ENCODE measurements at regions not wholly inside any gene's neighbourhood (a gene's known extent, or its start where the extent isn't known, plus 50 kb on each side); places are given as distances from the start of the nearest gene placed in this dataset.

DNA sequence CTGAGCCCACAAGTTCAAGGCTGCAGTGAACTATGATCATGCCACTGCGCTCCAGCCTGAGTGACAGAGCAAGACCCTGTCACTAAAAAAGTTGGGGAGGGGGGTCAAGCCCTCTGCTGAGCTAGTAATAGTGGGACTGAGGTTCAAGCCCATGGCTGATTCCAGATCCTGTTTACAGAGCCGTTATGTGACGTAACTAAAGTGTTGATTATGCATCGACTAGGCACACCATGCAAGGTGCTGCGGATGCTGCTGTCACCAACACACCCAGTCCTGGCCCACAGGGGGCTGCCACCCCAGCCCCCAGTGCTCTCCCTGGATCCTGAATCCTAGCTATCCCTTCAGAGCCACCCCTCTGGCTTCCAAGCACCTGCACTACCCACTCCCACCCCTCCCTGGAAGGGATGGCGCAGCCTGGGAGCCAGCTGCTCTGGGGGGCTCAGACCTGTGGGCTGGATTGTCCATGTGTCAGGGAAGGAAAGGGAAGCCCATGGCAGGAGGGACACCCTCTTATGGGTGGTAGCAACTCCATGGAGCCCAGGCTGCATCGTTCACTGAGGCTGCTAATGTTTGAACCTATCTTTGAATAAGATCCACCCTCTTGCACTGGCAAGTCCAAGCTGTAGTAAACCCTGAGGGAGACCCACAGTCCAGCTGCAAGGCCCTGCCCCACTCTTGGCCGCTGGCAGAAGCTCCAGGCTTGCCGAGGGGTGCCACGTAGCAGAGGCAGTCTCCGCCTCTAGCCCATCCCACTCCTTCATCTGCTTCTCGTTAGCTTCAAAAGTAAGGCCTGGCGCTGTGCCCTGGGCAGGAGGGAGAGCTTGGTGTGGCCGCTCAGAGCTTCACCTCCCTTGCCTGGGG is 95.0 kb downstream of the SNX5 start (continued):
- TF ChIP-seq, protein P1, sequence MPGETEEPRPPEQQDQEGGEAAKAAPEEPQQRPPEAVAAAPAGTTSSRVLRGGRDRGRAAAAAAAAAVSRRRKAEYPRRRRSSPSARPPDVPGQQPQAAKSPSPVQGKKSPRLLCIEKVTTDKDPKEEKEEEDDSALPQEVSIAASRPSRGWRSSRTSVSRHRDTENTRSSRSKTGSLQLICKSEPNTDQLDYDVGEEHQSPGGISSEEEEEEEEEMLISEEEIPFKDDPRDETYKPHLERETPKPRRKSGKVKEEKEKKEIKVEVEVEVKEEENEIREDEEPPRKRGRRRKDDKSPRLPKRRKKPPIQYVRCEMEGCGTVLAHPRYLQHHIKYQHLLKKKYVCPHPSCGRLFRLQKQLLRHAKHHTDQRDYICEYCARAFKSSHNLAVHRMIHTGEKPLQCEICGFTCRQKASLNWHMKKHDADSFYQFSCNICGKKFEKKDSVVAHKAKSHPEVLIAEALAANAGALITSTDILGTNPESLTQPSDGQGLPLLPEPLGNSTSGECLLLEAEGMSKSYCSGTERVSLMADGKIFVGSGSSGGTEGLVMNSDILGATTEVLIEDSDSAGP (CRISPR knock-in tag; IDR thresholded peaks at IDR 0.05; ENCODE audit: borderline replicate concordance), result peak; percentile 54; the same call in 1 of the 2 replicates
- TF ChIP-seq EEA1 (CRISPR knock-in tag; IDR thresholded peaks at IDR 0.05; ENCODE audit: borderline replicate concordance) (peak; percentile 31; the same call in 1 of the 2 replicates), SPEN (CRISPR knock-in tag; IDR thresholded peaks at IDR 0.05; ENCODE audit: low read depth) (peak; percentile 9; the same call in 1 of the 2 replicates), RARA (CRISPR knock-in tag; IDR thresholded peaks at IDR 0.05) (peak; percentile 62), PHB2 (IDR thresholded peaks at IDR 0.05; ENCODE audit: partially characterized antibody) (no peak), KAT8 (CRISPR knock-in tag; IDR thresholded peaks at IDR 0.05) (0 out of 2 replicates have a peak, but pooled peaks have one; percentile 9), ZNF605 (CRISPR knock-in tag; IDR thresholded peaks at IDR 0.05) (peak; percentile 55; the same call in 1 of the 2 replicates), ZNF557 (CRISPR knock-in tag; IDR thresholded peaks at IDR 0.05) (no peak), SAFB2 (CRISPR knock-in tag; IDR thresholded peaks at IDR 0.05; ENCODE audit: borderline replicate concordance, low read depth) (no peak; the same call in 1 of the 2 replicates), MTA1 (CRISPR knock-in tag; IDR thresholded peaks at IDR 0.05; ENCODE audit: borderline replicate concordance) (peak; percentile 47; the same call in 1 of the 2 replicates), POLR2AphosphoS5 (IDR thresholded peaks at IDR 0.05; ENCODE audit: low read depth, low read length) (peak; percentile 59), NONO (IDR thresholded peaks at IDR 0.05) (no peak), NONO (CRISPR knock-in tag; conservative IDR thresholded peaks at IDR 0.05) (peak; percentile 76; the same call in 1 of the 2 replicates), AHR (CRISPR knock-in tag; IDR thresholded peaks at IDR 0.05) (0 out of 2 replicates have a peak, but pooled peaks have one; percentile 19), ZBTB7B (CRISPR knock-in tag; IDR thresholded peaks at IDR 0.05) (peak; percentile 59)
- TF ChIP-seq, protein P2, sequence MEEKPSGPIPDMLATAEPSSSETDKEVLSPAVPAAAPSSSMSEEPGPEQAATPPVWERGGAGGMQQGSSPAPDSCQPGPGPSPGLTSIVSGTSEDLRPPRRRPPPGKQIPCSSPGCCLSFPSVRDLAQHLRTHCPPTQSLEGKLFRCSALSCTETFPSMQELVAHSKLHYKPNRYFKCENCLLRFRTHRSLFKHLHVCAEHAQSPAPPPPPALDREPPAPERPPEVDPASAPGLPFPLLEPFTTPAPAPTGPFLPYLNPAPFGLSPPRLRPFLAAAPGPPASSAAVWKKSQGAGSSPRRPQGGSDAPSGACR (CRISPR knock-in tag; IDR thresholded peaks at IDR 0.05), result peak; percentile 60; the same call in 1 of the 2 replicates
- TF ChIP-seq, protein P3, sequence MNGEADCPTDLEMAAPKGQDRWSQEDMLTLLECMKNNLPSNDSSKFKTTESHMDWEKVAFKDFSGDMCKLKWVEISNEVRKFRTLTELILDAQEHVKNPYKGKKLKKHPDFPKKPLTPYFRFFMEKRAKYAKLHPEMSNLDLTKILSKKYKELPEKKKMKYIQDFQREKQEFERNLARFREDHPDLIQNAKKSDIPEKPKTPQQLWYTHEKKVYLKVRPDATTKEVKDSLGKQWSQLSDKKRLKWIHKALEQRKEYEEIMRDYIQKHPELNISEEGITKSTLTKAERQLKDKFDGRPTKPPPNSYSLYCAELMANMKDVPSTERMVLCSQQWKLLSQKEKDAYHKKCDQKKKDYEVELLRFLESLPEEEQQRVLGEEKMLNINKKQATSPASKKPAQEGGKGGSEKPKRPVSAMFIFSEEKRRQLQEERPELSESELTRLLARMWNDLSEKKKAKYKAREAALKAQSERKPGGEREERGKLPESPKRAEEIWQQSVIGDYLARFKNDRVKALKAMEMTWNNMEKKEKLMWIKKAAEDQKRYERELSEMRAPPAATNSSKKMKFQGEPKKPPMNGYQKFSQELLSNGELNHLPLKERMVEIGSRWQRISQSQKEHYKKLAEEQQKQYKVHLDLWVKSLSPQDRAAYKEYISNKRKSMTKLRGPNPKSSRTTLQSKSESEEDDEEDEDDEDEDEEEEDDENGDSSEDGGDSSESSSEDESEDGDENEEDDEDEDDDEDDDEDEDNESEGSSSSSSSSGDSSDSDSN (CRISPR knock-in tag; IDR thresholded peaks at IDR 0.05), result peak; percentile 64
- TF ChIP-seq, protein P4, sequence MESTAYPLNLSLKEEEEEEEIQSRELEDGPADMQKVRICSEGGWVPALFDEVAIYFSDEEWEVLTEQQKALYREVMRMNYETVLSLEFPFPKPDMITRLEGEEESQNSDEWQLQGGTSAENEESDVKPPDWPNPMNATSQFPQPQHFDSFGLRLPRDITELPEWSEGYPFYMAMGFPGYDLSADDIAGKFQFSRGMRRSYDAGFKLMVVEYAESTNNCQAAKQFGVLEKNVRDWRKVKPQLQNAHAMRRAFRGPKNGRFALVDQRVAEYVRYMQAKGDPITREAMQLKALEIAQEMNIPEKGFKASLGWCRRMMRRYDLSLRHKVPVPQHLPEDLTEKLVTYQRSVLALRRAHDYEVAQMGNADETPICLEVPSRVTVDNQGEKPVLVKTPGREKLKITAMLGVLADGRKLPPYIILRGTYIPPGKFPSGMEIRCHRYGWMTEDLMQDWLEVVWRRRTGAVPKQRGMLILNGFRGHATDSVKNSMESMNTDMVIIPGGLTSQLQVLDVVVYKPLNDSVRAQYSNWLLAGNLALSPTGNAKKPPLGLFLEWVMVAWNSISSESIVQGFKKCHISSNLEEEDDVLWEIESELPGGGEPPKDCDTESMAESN (CRISPR knock-in tag; conservative IDR thresholded peaks at IDR 0.05), result peak; percentile 52

Data from HepG2 (cell line).